Posterior vena cava (tissue), 2 donors: ENCODE measurements at regions not wholly inside any gene's neighbourhood (a gene's known extent, or its start where the extent isn't known, plus 50 kb on each side); places are given as distances from the start of the nearest gene placed in this dataset.
A peak's percentile ranks its signal among the peaks of the same experiment; 100 is the strongest.

Experiments used
- DNase-seq: peaks from one replicate; pipeline ENCODE4 v3.0.0-alpha.2; 2020; ENCODE audit warnings: low spot score
- intact Hi-C, 2 donors: fragments of 100-400 bp; cut with DNase I; formaldehyde crosslinking; loops; one replicate each; pipeline versions ENCODE4 v1.14.1 to v1.14.2; 2022 to 2023
- donor health status: DM: yes; HTN: yes; CAD: no.
- donor health status: DM: yes; HTN: yes; CAD: no.

DNA sequence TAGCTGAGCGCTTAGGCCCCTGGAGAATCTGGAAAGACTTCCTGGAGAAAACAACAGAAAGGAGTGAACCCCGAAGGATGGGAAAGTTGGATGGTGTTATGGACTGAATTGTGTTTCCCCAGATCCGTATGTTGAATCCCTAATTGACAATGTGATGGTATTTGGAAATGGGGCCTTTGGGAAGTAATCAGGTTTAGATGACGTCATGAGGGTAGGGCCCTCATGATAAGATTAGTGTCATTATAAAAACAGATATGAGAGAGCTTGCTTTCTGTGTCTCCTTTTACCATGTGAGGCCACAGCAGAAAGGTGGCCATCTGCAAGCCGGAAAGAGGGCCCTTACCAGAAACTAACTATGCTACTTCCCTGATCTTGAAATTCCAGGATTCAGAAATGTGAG is 159.5 kb downstream of the QDPR start:
- DNase-seq: no peak
- intact Hi-C loops: loop anchor here in 1 of 2 donors (10.0 kb wide), 1 partner anchor 112 kb away; no protein-coding TSS in a partner anchor

GRCh38 chr4:17347445-17347844 is 164.4 kb downstream of the QDPR start:
- intact Hi-C loops: loop anchor here in 1 of 2 donors (5.0 kb wide), 1 partner anchor 120 kb away; no protein-coding TSS in a partner anchor
- no peak for DNase-seq

DNA sequence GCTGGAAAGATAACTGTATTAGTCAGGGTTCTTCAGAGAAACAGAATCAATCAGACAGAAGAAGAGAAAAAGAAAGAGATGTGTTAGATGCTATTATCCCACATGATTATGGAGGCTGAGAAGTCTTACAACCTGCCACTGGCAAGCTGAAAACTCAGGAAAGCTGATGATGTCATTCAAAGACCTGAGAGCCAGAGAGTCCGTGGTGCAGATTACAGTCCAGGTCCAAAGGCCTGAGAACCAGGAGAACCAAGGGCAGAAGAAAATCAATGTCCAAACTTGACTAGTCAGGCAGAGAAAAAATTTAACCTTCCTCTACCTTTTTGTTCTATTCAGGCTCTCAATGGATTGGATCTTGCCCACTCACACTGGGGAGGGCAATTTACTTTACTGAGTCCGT is 172.5 kb downstream of the QDPR start:
- intact Hi-C loops: loop anchor here in 1 of 2 donors (10.0 kb wide), 1 partner anchor 825 kb away; no protein-coding TSS in a partner anchor
- no peak for DNase-seq

DNA sequence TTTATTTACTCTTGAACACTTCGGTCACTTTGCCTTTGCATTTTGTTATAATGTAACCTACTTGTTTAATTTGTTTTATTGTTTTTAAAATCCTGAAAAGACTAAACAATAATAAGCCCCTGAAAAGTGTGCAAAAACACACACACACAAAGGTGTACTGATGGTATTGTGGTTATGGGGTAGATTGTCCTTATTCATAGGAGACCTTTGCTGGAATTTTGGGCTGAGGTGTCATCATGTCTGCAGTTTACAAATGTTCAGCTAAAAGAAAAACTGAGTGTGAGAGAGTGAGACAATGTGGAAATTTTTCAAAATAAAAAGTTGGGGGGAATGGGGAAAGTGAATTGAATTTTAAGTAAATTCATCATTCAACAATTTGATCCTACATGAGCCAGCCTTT is 174.9 kb downstream of the QDPR start:
- intact Hi-C loops: loop anchor here in 1 of 2 donors (10.0 kb wide), 1 partner anchor 822 kb away; no protein-coding TSS in a partner anchor
- no peak for DNase-seq

DNA sequence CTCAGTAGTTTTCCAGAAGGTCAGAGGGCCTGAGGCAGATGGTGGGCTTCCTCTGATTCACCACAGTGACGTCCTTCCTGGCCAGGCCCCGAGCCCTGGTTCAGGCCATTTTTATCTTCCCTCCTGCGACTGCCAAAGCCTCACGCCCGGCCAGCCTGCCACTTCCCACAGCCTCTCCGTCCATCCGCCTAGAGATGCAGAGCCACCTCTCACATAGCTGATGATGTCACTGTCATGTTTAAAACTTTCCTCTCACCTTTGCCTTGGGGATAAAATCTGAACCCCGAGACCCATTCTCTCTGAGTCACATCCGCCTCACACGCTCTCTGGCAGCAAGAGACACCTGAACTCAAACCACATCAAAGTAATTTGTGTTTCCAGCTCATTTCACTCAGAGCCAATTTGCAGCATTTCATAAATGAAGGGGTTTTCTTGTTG is 175.3 kb downstream of the QDPR start:
- intact Hi-C loops: loop anchor here in 1 of 2 donors (10.0 kb wide), 1 partner anchor 822 kb away; no protein-coding TSS in a partner anchor

DNA sequence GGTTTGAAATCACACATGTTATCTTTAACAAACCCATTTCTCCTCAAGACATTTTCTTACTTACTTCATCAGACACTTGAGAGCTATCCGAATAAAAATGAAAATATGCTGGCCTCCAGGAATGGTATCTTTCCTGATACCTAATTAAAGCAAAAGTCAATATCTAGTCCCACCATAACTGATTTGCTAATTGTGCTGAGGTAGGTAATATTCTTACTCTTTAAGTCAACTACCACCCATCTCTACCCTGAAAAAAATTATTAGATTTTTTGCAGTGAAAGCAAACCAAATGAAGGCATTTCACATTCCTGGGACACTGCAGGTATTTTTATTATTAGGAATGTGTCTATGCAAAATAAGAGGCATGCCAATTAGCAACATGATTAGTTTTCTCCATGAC is 175.8 kb downstream of the QDPR start:
- intact Hi-C loops: loop anchor here in 1 of 2 donors (10.0 kb wide), 1 partner anchor 821 kb away; no protein-coding TSS in a partner anchor
- DNase-seq: no peak

More for the DNA sequence above, 175.3 kb downstream of the QDPR start:
- DNase-seq: peak; percentile 83

- intact Hi-C loops: loop anchor here in 1 of 2 donors (10.0 kb wide), 1 partner anchor 821 kb away; no protein-coding TSS in a partner anchor
Measured at GRCh38 chr4:17335371-17335770, 176.5 kb downstream of the QDPR start.

DNA sequence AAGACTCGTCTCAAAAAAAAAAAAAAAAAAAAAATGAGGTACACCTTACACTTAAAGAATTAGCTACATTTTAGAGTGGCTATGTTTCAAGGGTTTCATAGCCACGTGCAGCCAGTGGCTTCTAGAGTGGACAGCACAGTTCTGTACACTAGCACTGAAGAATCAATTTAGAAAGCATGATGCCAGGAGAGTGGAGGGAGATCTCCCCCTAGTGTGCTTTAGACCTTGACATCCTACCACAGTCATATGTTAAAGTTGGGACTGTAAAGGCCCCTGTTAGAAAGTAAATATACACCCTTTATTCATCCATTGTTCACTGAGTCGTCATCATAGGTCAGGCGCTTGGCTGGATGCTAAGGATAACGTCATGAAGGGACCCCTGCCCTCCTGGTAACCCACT is 179.4 kb downstream of the QDPR start:
- DNase-seq: no peak
- intact Hi-C loops: loop anchor here in 1 of 2 donors (5.0 to 10.0 kb wide), 2 partner anchors 675 to 818 kb away; no protein-coding TSS in a partner anchor

More at GRCh38 chr4:17335371-17335770, 176.5 kb downstream of the QDPR start:
- DNase-seq: no peak

DNA sequence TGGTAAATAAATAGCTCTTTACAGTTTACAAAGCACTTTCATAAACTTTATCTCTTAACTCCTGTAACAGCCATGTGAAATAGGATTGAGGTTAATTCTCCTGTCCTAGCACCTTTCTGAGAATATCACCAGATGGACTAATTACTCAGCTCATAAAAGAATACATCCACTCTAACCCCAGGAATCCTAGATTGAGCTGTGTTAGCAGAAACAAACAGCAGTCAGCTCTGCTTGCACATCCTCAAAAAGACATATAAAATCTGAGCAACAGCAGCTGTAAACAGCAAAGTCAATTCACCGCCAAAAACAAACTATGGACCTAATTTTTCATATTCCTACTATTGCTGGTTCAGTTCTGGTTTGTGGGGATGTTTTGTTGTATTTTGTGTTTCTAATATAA is 182.8 kb downstream of the QDPR start:
- intact Hi-C loops: loop anchor here in 1 of 2 donors (10.0 kb wide), 3 partner anchors 404 to 1034 kb away; no protein-coding TSS in a partner anchor
- DNase-seq: no peak

DNA sequence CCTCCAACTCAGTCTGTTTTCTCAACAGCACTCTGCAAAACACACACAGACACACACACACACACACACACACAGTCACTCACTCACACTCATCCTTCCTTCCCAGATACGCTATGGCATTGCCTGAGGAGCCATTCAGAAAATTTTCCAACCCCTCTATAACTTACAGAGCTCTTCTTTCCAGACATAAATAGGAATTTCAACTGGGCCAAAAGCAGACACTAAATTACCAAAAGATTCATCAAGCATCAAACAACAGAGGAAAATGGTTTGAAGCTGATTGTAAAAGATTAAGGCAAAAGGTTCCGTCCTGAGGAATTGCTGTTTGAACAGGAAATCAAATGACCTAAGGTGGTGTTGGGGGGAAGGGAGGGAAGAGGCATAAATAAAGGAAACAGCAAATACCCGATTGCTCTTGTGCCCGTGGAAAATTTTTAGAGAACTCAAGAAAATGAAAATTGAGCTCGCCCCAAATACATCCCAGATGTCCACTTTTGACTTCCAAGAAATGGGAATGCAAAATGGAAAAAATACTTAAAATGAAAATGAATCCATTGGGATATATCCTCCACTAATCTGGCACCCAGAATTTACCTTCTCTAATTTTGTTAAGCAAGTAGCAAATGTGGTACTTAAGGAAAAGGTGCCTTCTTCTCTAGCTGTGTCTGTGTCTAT is 183.6 kb downstream of the QDPR start:
- intact Hi-C loops: loop anchor here in 1 of 2 donors (10.0 kb wide), 3 partner anchors 403 to 1033 kb away; no protein-coding TSS in a partner anchor

DNA sequence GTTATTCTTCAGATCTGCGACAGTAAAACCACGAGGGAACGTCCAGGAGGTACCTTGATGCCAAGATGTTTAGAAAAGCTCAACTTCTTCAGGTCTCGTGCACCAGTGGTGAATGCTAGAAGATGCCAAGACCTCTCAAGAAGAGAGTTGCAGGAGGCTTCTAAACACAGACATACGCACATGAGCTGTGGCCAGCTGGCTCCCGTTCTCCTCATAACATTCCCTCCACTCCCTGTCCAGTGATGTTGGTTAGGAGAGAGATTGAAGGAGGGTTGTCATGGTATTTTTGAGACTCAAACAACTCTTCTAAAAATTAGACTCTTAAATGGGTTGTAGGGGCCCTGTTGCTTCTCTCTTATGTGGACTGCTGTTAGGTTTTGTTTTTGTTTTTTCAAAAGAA is 184.3 kb downstream of the QDPR start:
- intact Hi-C loops: loop anchor here in 1 of 2 donors (10.0 kb wide), 3 partner anchors 403 to 1033 kb away; no protein-coding TSS in a partner anchor
- DNase-seq: no peak

More for the DNA sequence above, 183.6 kb downstream of the QDPR start:
- no peak for DNase-seq

DNA sequence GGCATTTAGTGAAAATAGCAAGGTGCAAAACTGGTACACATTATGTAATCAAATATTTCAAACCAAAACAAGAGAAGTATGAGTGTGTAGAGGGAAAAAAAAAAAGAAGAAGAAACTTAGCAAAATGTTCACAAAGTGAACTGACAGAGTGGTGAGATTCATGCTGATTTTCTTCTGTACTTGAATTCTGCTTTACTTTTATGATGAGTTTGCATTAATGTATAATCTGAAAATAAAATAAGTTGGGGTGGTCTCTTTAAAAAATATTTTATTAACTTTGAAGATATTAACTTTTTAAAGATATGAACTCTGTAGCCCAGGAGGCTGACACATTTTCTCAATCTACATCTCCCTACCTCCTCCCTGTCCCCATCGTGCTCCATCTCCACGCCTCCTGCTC is 185.1 kb downstream of the QDPR start:
- intact Hi-C loops: loop anchor here in 1 of 2 donors (10.0 kb wide), 3 partner anchors 402 to 1032 kb away; no protein-coding TSS in a partner anchor
- no peak for DNase-seq

DNA sequence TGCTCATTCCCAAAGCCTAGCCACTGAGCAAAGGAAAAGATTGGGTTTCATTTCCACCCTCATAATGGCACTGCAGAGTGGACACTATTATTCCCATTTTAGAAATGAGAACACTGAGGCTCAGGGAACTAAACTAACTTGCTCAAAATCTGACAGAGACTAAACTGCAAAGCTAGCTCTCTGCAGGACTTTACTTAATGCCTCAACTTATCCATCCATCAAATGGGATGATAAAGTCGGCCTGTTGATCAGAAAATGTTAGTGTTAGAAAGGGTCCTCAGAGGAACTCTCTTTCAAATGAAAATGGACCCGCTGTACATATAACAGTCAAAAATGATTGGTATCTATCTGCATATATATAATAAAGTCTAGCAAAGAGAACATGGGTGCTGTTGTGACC is 186.8 kb downstream of the QDPR start:
- no peak for DNase-seq
- intact Hi-C loops: loop anchor here in 1 of 2 donors (10.0 kb wide), 3 partner anchors 400 to 1030 kb away; no protein-coding TSS in a partner anchor

- intact Hi-C loops: loop anchor here in 1 of 2 donors (10.0 kb wide), 3 partner anchors 400 to 1030 kb away; no protein-coding TSS in a partner anchor
Measured at GRCh38 chr4:17324386-17324830, 187.5 kb downstream of the QDPR start.

DNA sequence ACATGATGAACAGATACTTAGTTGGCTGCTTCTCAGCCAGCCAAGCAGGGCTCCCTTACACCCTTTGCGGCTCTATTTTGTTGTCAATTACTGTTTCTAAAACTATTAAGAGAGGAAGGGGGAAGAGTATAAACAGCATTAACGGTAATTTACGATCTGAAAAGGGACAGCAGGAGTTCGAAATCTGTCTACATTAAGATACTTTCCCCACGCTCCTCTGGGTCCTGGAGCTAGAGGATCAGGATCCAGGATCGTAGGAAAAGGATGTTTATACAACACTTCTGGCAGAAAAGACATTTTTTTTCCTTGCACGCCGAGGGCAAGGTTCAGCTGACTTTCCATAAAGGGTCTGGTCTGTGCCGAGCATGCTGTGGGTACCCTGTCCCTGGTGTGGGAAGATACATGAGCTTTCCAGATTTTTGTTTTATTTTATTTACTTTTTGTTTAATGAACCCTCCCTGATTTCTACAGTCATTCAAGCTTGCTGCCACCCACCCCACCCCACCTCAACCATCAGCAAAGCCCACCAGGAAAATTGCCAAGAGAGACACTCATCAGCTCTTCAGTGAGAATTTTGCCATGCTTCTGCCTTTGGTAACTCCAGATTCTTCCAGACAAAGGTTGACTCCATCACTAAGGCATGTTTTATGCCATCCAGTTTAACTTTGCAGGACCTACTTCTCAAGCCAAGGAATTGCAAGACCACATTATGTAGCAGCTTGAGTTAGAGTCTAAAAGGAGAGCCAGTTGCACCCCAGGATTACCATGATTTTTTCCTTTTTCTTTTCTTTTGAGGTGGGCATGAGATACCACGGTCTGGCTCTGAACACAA is 188.1 kb downstream of the QDPR start:
- intact Hi-C loops: loop anchor here in 1 of 2 donors (10.0 kb wide), 3 partner anchors 399 to 1029 kb away; no protein-coding TSS in a partner anchor
- DNase-seq: no peak

More at GRCh38 chr4:17324386-17324830, 187.5 kb downstream of the QDPR start:
- DNase-seq: no peak

DNA sequence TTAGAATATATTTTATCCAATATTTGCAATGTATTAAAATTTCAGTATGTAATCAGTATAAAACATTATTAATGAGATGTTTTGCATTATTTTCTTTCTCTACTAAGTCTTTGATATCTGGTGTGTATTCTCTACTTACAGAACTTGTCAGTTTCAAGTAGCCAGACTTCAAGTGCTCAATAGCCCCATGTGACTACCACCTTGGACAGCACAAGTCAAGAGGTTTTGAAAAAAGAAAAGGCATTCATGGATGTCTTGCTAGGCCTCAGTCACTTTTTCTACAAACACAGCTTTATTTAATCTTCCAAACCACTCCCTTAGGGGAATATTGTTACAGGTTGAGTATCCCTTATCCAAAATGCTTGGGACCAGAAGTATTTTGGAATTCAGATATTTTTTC is 189.4 kb downstream of the QDPR start:
- intact Hi-C loops: loop anchor here in 1 of 2 donors (10.0 kb wide), 3 partner anchors 398 to 1028 kb away; no protein-coding TSS in a partner anchor
- DNase-seq: no peak

- no peak for DNase-seq
- intact Hi-C loops: loop anchor here in 1 of 2 donors (10.0 kb wide), 3 partner anchors 395 to 1025 kb away; no protein-coding TSS in a partner anchor
Measured at GRCh38 chr4:17320046-17320445, 191.8 kb downstream of the QDPR start.

- intact Hi-C loops: no loop called here
- no peak for DNase-seq
Measured at GRCh38 chr4:17317526-17317925, 194.4 kb downstream of the QDPR start.

GRCh38 chr4:17316566-17316965 is 195.3 kb downstream of the QDPR start:
- no peak for DNase-seq
- intact Hi-C loops: no loop called here
